K562 (cell line): ENCODE measurements at regions not wholly inside any gene's neighbourhood (a gene's known extent, or its start where the extent isn't known, plus 50 kb on each side); places are given as distances from the start of the nearest gene placed in this dataset.

Experiments
- ATAC-seq: fragments of 200-7000 bp; cut with Tn5 transposase; 3 replicates; pipeline ENCODE4 v1.9.1; 2020; ENCODE audit warnings: moderate library complexity
- BruUV-seq: library from RNA; stranded (reverse); fragments of 400-500 nt; replicated peaks from 2 replicates; lab custom pipeline; 2021; lab: Mats Ljungman, UMichigan
- CTCF ChIA-PET: fragments of 300-600 bp; formaldehyde crosslinking; extraction: SDS; loops from one replicate; lab custom pipeline; 2021; ENCODE audit warnings: low intra/inter-chr PET ratio; lab: Yijun Ruan, JAX
- POLR2A ChIA-PET: fragments of 300-600, 350-650 bp; sonication (Branson Sonifier 250); formaldehyde crosslinking; extraction: SDS; loops from one replicate; lab custom pipeline; 2021; ENCODE audit warnings: antibody characterized with exemption, inconsistent platforms; lab: Yijun Ruan, JAX
- DNase-seq, 4 experiments: peaks; one replicate each; pipeline versions ENCODE4 v3.0.0 to v3.0.0-alpha.2; 2011 to 2018; ENCODE audit warnings: low spot score in 3 of 4, mixed read lengths in 3 of 4; ENCODE audit errors: extremely low read depth in 1 of 4
- FAIRE-seq: peaks from 2 replicates; lab custom pipeline; 2011; peaks lifted over from hg19 to GRCh38; lab: Jason Lieb, UNC
- H2AFZ ChIP-seq: 2 replicates; pipeline ENCODE4 v1.6.0; 2011; ENCODE audit warnings: low read depth, low read length, control low read depth, inconsistent platforms
- H3K27ac ChIP-seq: fragments of 200-600 bp; 3 replicates; pipeline ENCODE4 v1.8.0; 2011; ENCODE audit warnings: low read depth, mild to moderate bottlenecking, control low read depth, inconsistent platforms, low read length, moderate library complexity, mixed read lengths; ENCODE audit errors: extremely low read depth
- H3K27me3 ChIP-seq, 2 experiments: fragments of 300-600 bp in 1 of 2; 2 replicates in 1 of 2; 3 replicates in 1 of 2; pipeline versions ENCODE4 v1.6.0 to v1.8.0; 2011; ENCODE audit warnings: inconsistent platforms in 2 of 2, low read length in 2 of 2, mild to moderate bottlenecking in 1 of 2, mixed read lengths in 1 of 2, moderate library complexity in 1 of 2; ENCODE audit not compliant: control insufficient read depth in 2 of 2, insufficient read depth in 2 of 2
- H3K36me3 ChIP-seq: fragments of 300-600 bp; 3 replicates; pipeline ENCODE4 v1.8.0; 2011; ENCODE audit warnings: mild to moderate bottlenecking, low read length, inconsistent platforms; ENCODE audit not compliant: control insufficient read depth, insufficient read depth
- H3K4me1 ChIP-seq, 2 experiments: fragments of 200-600 bp in 1 of 2; replicated peaks in 1 of 2; 2 replicates in 1 of 2; 3 replicates in 1 of 2; pipeline versions ENCODE4 v1.5.1 to v1.8.0; 2011; ENCODE audit warnings: inconsistent platforms in 2 of 2, low read length in 2 of 2, mild to moderate bottlenecking in 1 of 2, mixed read lengths in 1 of 2, moderate library complexity in 1 of 2; ENCODE audit not compliant: control insufficient read depth in 2 of 2, insufficient read depth in 2 of 2
- H3K4me2 ChIP-seq: 2 replicates; pipeline ENCODE4 v1.6.1; 2011; ENCODE audit warnings: low read length, control low read depth, inconsistent platforms, mixed read lengths; ENCODE audit not compliant: insufficient read depth
- H3K4me3 ChIP-seq: fragments of 200-600 bp; sonication (generic), shearing (Covaris generic); 2 replicates; pipeline ENCODE4 v1.5.1; 2016; ENCODE audit warnings: control low read depth, inconsistent platforms
- H3K79me2 ChIP-seq: fragments of 200-600 bp; 3 replicates; pipeline ENCODE4 v1.8.0; 2011; ENCODE audit warnings: low read length, inconsistent platforms; ENCODE audit not compliant: control insufficient read depth, insufficient read depth
- H3K9ac ChIP-seq, 2 experiments: 2 replicates each; pipeline versions ENCODE4 v1.6.0 to v1.6.1; 2011; ENCODE audit warnings: low read depth in 2 of 2, low read length in 2 of 2, control low read depth in 1 of 2, inconsistent platforms in 1 of 2, mild to moderate bottlenecking in 1 of 2, mixed read lengths in 1 of 2; ENCODE audit not compliant: insufficient read depth in 1 of 2
- H3K9me1 ChIP-seq: one replicate; pipeline ENCODE4 v1.6.0; 2011; ENCODE audit warnings: inconsistent platforms, mild to moderate bottlenecking, low read length, moderate library complexity; ENCODE audit not compliant: control insufficient read depth, insufficient read depth
- H3K9me3 ChIP-seq: replicated peaks from 2 replicates; pipeline ENCODE4 v1.5.1; 2011; ENCODE audit warnings: low read depth, low read length, inconsistent platforms; ENCODE audit not compliant: control insufficient read depth, insufficient read depth
- H4K20me1 ChIP-seq: replicated peaks from 2 replicates; pipeline ENCODE4 v1.6.1; 2011; ENCODE audit warnings: low read length, inconsistent platforms, mixed read lengths; ENCODE audit not compliant: control insufficient read depth, insufficient read depth
- HMG20B ChIP-seq: fragments of 250-450 bp; sonication (Bioruptor Pico); IDR thresholded peaks from 2 replicates; pipeline ENCODE4 v1.5.0; 2021; ENCODE audit warnings: mild to moderate bottlenecking
- HOXB6 ChIP-seq: fragments of 250-450 bp; sonication (Bioruptor Pico); IDR thresholded peaks from 2 replicates; pipeline ENCODE4 v1.5.1; 2022; ENCODE audit warnings: mild to moderate bottlenecking, borderline replicate concordance
- NCOA4 ChIP-seq: fragments of 450-650 bp; IDR thresholded peaks from 2 replicates; pipeline ENCODE4 v1.6.1; 2018; ENCODE audit warnings: mild to moderate bottlenecking; ENCODE audit not compliant: partially characterized antibody
- NFIX ChIP-seq: fragments of 250-450 bp; sonication (Bioruptor Pico); IDR thresholded peaks from 2 replicates; pipeline ENCODE4 v1.4.0; 2020; ENCODE audit warnings: low read depth, mild to moderate bottlenecking, moderate library complexity
- NUFIP1 ChIP-seq: fragments of 450-650 bp; IDR thresholded peaks from 2 replicates; pipeline ENCODE4 v1.6.1; 2018; ENCODE audit not compliant: partially characterized antibody
- RAD51 ChIP-seq: fragments of 450-650 bp; IDR thresholded peaks from 2 replicates; pipeline ENCODE4 v1.7.1; 2016; ENCODE audit warnings: low read depth, mild to moderate bottlenecking, borderline replicate concordance
- RNF219 ChIP-seq: fragments of 250-450 bp; sonication (Bioruptor Pico); IDR thresholded peaks from 2 replicates; pipeline ENCODE4 v1.5.0; 2022; ENCODE audit warnings: mild to moderate bottlenecking
- SAP30 ChIP-seq: fragments of 200-600 bp; sonication (generic); IDR thresholded peaks from 2 replicates; pipeline ENCODE4 v1.6.1; 2012; ENCODE audit warnings: borderline replicate concordance, low read depth, mild to moderate bottlenecking, moderate library complexity, low read length, control low read depth, inconsistent platforms; ENCODE audit not compliant: insufficient read depth, poor library complexity, severe bottlenecking
- TFAP4 ChIP-seq: sonication (generic); formaldehyde crosslinking; IDR thresholded peaks from 2 replicates; pipeline ENCODE4 v1.8.0; 2022; ENCODE audit warnings: missing genetic modification reagents, mild to moderate bottlenecking, moderate library complexity, borderline replicate concordance
- THRAP3 ChIP-seq: fragments of 450-650 bp; IDR thresholded peaks from 2 replicates; pipeline ENCODE4 v1.6.1; 2016; ENCODE audit warnings: mild to moderate bottlenecking, inconsistent platforms, borderline replicate concordance
- ZBTB2 ChIP-seq: fragments of 450-650 bp; IDR thresholded peaks from 2 replicates; pipeline ENCODE4 v1.6.1; 2016; ENCODE audit warnings: antibody characterized with exemption
- ZBTB34 ChIP-seq: fragments of 250-450 bp; sonication (Bioruptor Pico); IDR thresholded peaks from 2 replicates; pipeline ENCODE4 v1.8.0; 2021; ENCODE audit warnings: mild to moderate bottlenecking, moderate library complexity
- ZNF184 ChIP-seq: sonication (generic); formaldehyde crosslinking; IDR thresholded peaks from 2 replicates; pipeline ENCODE4 v1.5.0; 2020; ENCODE audit warnings: missing genetic modification reagents
- ZNF740 ChIP-seq, 3 experiments: fragments of 200-800 bp in 1 of 3; sonication (Bioruptor generic) in 1 of 3; sonication (generic) in 1 of 3; formaldehyde crosslinking in 1 of 3; IDR thresholded peaks; 2 replicates each; pipeline versions ENCODE4 v1.6.1 to v1.8.0; 2016 to 2022; ENCODE audit warnings: mild to moderate bottlenecking in 2 of 3, missing compliant biosample characterization in 2 of 3, missing genetic modification characterization in 2 of 3, missing genetic modification reagents in 1 of 3
- WGBS: fragments of 100-300 bp; shearing (Covaris generic); methylation state at CpG from one replicate; pipeline ENCODE4 v1.1.6; 2016; ENCODE audit warnings: low coverage, mixed read lengths; ENCODE audit not compliant: insufficient coverage; ENCODE audit errors: missing lambda C conversion rate; 5-methylcytosine and 5-hydroxymethylcytosine counted together
- in situ Hi-C: fragments of 300-500 bp; cut with MboI; formaldehyde crosslinking; loops from 4 replicates; pipeline ENCODE4 v1.15.0; 2018; ENCODE audit warnings: inconsistent platforms, mixed read lengths
- intact Hi-C: fragments of 100-400 bp; cut with micrococcal nuclease; formaldehyde crosslinking; loops from 2 replicates; pipeline ENCODE4 v1.14.2; 2022

GRCh38 chr19:29297381-29297780, 84.4 kb upstream of the UQCRFS1 start:
- no peak overlapping the region for H3K27ac ChIP-seq
- H3K9me1 ChIP-seq: peaks cover 2% of the 10 kb centered on the region
- no peak overlapping the region for H3K4me2 ChIP-seq
- peaks cover 4% of the 10 kb centered on the region; the same call in 1 of the 2 replicates for H4K20me1 ChIP-seq
- TF ChIP-seq ZNF740 (CRISPR knock-in tag; IDR thresholded peaks at IDR 0.05) (no peak), ZNF740 (tag; IDR thresholded peaks at IDR 0.05) (no peak), HMG20B (CRISPR knock-in tag) (no peak), ZBTB34 (no peak), NCOA4 (no peak), SAP30 (no peak), ZNF184 (CRISPR knock-in tag) (no peak), ZBTB2 (no peak), TFAP4 (CRISPR knock-in tag) (no peak), RNF219 (CRISPR knock-in tag) (no peak), NFIX (CRISPR knock-in tag) (no peak), HOXB6 (no peak), RAD51 (no peak), THRAP3 (no peak), NUFIP1 (no peak)
- intact Hi-C loops: loop anchor here (10.0 kb wide), 1 partner anchor 177 kb away; no protein-coding TSS in a partner anchor
- H3K79me2 ChIP-seq: no peaks in the 10 kb centered on the region
- H3K4me3 ChIP-seq: no peak overlapping the region
- no peaks in the 10 kb centered on the region for H3K9me3 ChIP-seq
- no peak overlapping the region for H3K9ac ChIP-seq
- WGBS: 0% methylated on average over 6 of the region's 6 CpGs
- no peaks in the 10 kb centered on the region for H3K36me3 ChIP-seq
- no peak for ATAC-seq
- H2AFZ ChIP-seq: no peak overlapping the region
- POLR2A ChIA-PET: interaction anchor here (0.7 kb wide), 1 partner anchor 11 kb away, joined by 3 read pairs; no protein-coding TSS in a partner anchor
- BruUV-seq: no TSS peak
- H3K27me3 ChIP-seq: peaks cover 5 to 25% of the 10 kb centered on the region in 2 experiments; a peak in 3 of 5 replicates
- DNase-seq: no peak
- CTCF ChIA-PET: no interaction called here
- in situ Hi-C loops: no loop called here
- no peaks in the 10 kb centered on the region for H3K4me1 ChIP-seq
- FAIRE-seq: no peak
